HL-60 (cell line): ENCODE measurements at regions not wholly inside any gene's neighbourhood (a gene's known extent, or its start where the extent isn't known, plus 50 kb on each side); places are given as distances from the start of the nearest gene placed in this dataset.

ENCODE experiments used
- GABPA ChIP-seq: IDR thresholded peaks from 2 replicates; pipeline ENCODE4 v1.6.1; 2012; ENCODE audit warnings: low read depth
- POLR2AphosphoS5 ChIP-seq: IDR thresholded peaks from 2 replicates; pipeline ENCODE4 v1.6.1; 2012; ENCODE audit warnings: low read depth
- TF ChIP-seq, protein P1 (sequence below): IDR thresholded peaks from one replicate; pipeline ENCODE4 v1.5.1; 2011; ENCODE audit warnings: low read length, control low read depth, inconsistent platforms; ENCODE audit not compliant: insufficient read depth
- TF ChIP-seq, protein P2 (sequence below): IDR thresholded peaks from 2 replicates; pipeline ENCODE4 v1.6.1; 2012; ENCODE audit warnings: low read depth; ENCODE audit not compliant: insufficient replicate concordance

DNA sequence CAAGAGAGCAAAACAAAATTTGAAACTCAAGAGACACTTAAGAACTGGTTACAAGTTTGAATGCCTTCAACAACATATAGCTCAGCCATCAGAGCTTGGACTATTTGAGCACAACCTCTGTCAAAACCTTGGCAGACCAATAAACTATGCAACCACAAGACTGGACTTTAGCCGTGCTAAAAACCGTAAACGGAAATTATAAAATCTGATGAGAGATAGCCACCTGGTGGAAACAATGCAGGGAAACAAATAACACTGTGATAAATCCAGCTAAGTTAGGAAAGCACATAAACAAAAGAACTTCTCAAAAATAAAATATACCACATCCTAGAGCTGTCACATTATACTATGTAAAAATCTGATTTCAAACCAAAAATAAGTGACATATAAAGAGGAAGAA lies 1074.2 kb upstream of the NOVA1 start:
- TF ChIP-seq GABPA: no peak
- TF ChIP-seq, protein P1, sequence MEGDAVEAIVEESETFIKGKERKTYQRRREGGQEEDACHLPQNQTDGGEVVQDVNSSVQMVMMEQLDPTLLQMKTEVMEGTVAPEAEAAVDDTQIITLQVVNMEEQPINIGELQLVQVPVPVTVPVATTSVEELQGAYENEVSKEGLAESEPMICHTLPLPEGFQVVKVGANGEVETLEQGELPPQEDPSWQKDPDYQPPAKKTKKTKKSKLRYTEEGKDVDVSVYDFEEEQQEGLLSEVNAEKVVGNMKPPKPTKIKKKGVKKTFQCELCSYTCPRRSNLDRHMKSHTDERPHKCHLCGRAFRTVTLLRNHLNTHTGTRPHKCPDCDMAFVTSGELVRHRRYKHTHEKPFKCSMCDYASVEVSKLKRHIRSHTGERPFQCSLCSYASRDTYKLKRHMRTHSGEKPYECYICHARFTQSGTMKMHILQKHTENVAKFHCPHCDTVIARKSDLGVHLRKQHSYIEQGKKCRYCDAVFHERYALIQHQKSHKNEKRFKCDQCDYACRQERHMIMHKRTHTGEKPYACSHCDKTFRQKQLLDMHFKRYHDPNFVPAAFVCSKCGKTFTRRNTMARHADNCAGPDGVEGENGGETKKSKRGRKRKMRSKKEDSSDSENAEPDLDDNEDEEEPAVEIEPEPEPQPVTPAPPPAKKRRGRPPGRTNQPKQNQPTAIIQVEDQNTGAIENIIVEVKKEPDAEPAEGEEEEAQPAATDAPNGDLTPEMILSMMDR: no peak
- TF ChIP-seq, protein P2, sequence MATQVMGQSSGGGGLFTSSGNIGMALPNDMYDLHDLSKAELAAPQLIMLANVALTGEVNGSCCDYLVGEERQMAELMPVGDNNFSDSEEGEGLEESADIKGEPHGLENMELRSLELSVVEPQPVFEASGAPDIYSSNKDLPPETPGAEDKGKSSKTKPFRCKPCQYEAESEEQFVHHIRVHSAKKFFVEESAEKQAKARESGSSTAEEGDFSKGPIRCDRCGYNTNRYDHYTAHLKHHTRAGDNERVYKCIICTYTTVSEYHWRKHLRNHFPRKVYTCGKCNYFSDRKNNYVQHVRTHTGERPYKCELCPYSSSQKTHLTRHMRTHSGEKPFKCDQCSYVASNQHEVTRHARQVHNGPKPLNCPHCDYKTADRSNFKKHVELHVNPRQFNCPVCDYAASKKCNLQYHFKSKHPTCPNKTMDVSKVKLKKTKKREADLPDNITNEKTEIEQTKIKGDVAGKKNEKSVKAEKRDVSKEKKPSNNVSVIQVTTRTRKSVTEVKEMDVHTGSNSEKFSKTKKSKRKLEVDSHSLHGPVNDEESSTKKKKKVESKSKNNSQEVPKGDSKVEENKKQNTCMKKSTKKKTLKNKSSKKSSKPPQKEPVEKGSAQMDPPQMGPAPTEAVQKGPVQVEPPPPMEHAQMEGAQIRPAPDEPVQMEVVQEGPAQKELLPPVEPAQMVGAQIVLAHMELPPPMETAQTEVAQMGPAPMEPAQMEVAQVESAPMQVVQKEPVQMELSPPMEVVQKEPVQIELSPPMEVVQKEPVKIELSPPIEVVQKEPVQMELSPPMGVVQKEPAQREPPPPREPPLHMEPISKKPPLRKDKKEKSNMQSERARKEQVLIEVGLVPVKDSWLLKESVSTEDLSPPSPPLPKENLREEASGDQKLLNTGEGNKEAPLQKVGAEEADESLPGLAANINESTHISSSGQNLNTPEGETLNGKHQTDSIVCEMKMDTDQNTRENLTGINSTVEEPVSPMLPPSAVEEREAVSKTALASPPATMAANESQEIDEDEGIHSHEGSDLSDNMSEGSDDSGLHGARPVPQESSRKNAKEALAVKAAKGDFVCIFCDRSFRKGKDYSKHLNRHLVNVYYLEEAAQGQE: no peak
- no peak for TF ChIP-seq POLR2AphosphoS5
